NCI-H524 treated with DMSO at 0.1 percent for 48 hours (cell line): ENCODE measurements at regions not wholly inside any gene's neighbourhood (a gene's known extent, or its start where the extent isn't known, plus 50 kb on each side); places are given as distances from the start of the nearest gene placed in this dataset.

ENCODE experiments used
- DNase-seq: peaks from one replicate; lab custom pipeline; 2025; lab: John Stamatoyannopoulos, UW

- DNase-seq = no peak
Observed at GRCh38 chr13:30845297-30846214, 60.5 kb upstream of the MEDAG start.

DNA sequence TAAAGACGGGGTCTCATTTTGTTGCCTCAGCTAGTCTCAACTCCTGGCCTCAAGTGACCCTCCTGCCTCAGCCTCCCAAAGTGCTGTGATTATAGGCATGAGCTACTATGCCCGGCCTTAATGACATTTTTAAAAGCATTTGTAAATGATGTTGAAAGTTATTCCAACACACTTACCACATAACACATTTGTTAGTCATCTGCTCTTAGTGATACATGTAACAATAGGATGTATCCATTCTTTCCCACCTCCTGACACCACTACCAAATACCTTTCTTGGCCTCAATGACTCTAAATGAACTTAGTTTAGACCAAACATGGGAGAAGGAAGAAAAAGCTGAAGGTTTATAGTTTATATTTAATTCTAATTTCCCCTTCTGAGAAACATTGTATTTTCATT lies 59.8 kb upstream of the MEDAG start:
- no peak for DNase-seq

GRCh38 chr13:30846866-30847265 lies 59.2 kb upstream of the MEDAG start:
- no peak for DNase-seq

GRCh38 chr13:30847650-30848307 lies 58.3 kb upstream of the MEDAG start:
- DNase-seq = no peak

- no peak for DNase-seq
Observed at GRCh38 chr13:30848332-30849027, 57.6 kb upstream of the MEDAG start.

DNA sequence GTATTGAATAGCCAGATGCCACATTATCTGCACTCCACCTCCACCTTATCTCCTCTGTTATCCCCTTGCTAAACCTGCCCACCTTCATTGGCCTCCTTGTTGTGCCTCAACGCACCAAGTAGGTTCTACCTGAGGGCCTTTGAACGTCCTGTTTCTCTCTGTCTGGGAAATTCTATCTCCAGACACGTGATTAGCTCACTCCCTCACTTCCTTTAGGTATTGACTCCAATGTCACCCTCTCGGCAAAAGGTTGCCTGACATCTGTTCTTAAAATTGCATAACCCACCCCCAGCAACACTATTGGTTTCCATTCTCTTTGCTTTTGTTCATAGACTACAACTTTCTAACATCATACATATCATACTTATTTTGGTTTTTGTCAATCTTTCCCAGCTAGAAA lies 56.5 kb upstream of the MEDAG start:
- DNase-seq = no peak

- DNase-seq = no peak
Observed at GRCh38 chr13:30850204-30850866, 55.7 kb upstream of the MEDAG start.

DNA sequence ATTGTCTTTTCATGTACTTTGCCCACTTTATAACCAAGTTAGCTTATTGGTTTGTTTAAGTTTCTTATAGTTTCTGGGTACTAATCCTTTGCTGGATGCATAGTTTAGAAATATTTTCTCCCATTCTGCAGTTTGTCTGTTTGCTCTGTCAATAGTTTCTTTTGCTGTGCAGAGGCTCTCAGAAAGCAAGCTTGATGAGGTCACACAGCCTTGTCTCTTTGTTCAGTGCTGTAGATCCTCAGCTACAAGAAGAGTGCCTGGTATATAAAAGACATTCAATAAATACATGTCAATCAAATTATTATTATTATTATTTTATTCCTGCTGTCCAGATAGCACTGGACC lies 55.2 kb upstream of the MEDAG start:
- DNase-seq = no peak

DNA sequence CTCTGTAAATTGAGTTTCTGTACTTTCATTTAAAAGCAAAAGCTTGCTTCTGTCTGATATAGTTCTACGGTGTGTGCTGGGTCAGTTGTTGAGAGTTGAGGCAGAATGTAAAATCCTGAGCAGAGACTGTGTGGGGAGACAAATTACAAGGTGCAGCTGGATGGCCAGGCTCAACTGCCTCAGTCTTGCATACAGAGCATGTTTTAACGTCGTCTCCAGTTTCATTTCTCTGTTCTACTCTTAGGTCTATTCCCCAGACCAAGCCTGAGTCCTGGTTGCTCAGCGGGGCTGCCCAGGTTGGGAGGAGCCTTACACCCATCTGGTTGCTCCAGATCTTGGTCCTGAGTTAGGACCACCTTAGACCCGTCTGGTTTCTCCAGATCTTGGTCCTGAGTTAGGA lies 54.4 kb upstream of the MEDAG start:
- DNase-seq = no peak

DNA sequence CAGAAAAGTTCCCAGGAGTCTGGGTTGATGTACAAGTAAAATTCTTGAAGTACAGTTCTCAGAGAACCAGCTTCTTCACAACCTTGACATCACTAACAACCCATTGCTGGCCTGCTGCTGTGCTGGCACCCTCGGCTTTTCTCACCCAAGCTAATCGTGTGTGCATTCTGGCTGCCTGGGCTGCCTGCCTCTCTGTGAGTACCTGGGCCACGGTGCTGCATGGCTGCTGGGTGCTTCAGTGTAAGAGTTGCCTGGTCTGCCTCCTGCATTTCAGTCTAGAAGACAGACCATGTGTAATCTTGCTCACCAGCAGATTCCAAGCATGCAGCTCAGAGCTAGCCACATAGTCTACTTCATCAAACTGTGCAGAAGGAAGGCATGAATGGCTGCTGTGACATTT lies 50.5 kb upstream of the MEDAG start:
- no peak for DNase-seq

- DNase-seq = no peak
Observed at GRCh38 chr13:30856005-30856790, 49.9 kb upstream of the MEDAG start.
